H9 (cell line): ENCODE measurements at regions not wholly inside any gene's neighbourhood (a gene's known extent, or its start where the extent isn't known, plus 50 kb on each side); places are given as distances from the start of the nearest gene placed in this dataset.

Experiments used
- DNase-seq: peaks from one replicate; pipeline ENCODE4 v3.0.0-alpha.2; 2017
- H2AFZ ChIP-seq: one replicate; pipeline ENCODE4 v1.6.1; 2013; ENCODE audit warnings: mild to moderate bottlenecking, low read length, control low read depth, moderate library complexity
- H2AK5ac ChIP-seq: 2 replicates; pipeline ENCODE4 v1.6.1; 2013; ENCODE audit warnings: low read length, control low read depth, mixed read lengths; ENCODE audit not compliant: insufficient read length
- H2BK120ac ChIP-seq: one replicate; pipeline ENCODE4 v1.6.1; 2013; ENCODE audit warnings: low read depth, mild to moderate bottlenecking, low read length, control low read depth, inconsistent platforms; ENCODE audit not compliant: poor library complexity, severe bottlenecking
- H2BK12ac ChIP-seq: 2 replicates; pipeline ENCODE4 v1.6.1; 2013; ENCODE audit warnings: low read length, control low read depth, mixed read lengths, low read depth; ENCODE audit not compliant: insufficient read length
- H2BK15ac ChIP-seq: 2 replicates; pipeline ENCODE4 v1.6.1; 2013; ENCODE audit warnings: low read depth, low read length, control low read depth
- H2BK20ac ChIP-seq: one replicate; pipeline ENCODE4 v1.6.1; 2013; ENCODE audit warnings: low read depth, mild to moderate bottlenecking, low read length, control low read depth, inconsistent platforms; ENCODE audit not compliant: poor library complexity, severe bottlenecking
- H2BK5ac ChIP-seq: 2 replicates; pipeline ENCODE4 v1.6.1; 2013; ENCODE audit warnings: low read length, control low read depth, mixed read lengths; ENCODE audit not compliant: insufficient read length
- H3K14ac ChIP-seq: 2 replicates; pipeline ENCODE4 v1.6.1; 2013; ENCODE audit warnings: low read length, control low read depth; ENCODE audit not compliant: insufficient read depth
- H3K18ac ChIP-seq: 2 replicates; pipeline ENCODE4 v1.6.1; 2013; ENCODE audit warnings: low read depth, mild to moderate bottlenecking, mixed read lengths, low read length, control low read depth; ENCODE audit not compliant: insufficient read length
- H3K23ac ChIP-seq: 2 replicates; pipeline ENCODE4 v1.6.1; 2013; ENCODE audit warnings: low read length, control low read depth, mixed read lengths, low read depth; ENCODE audit not compliant: insufficient read length
- H3K23me2 ChIP-seq: 2 replicates; pipeline ENCODE4 v1.6.1; 2013; ENCODE audit warnings: low read depth, mild to moderate bottlenecking, mixed read lengths, low read length, control low read depth; ENCODE audit not compliant: insufficient read length, poor library complexity, severe bottlenecking
- H3K27ac ChIP-seq: 2 replicates; pipeline ENCODE4 v1.5.1; 2013; ENCODE audit warnings: low read length, control low read depth, mixed read lengths, low read depth; ENCODE audit not compliant: insufficient read length
- H3K27me3 ChIP-seq: 2 replicates; pipeline ENCODE4 v1.6.1; 2013; ENCODE audit warnings: low read length, control low read depth, inconsistent platforms; ENCODE audit not compliant: insufficient read depth
- H3K4ac ChIP-seq: 2 replicates; pipeline ENCODE4 v1.6.1; 2013; ENCODE audit warnings: low read depth, mild to moderate bottlenecking, control low read depth, inconsistent platforms, low read length, moderate library complexity
- H3K4me1 ChIP-seq: 2 replicates; pipeline ENCODE4 v1.6.1; 2013; ENCODE audit warnings: low read length, control low read depth, inconsistent platforms; ENCODE audit not compliant: insufficient read depth
- H3K4me2 ChIP-seq: 2 replicates; pipeline ENCODE4 v1.6.1; 2013; ENCODE audit warnings: low read length, control low read depth, mixed read lengths; ENCODE audit not compliant: insufficient read length, insufficient read depth
- H3K56ac ChIP-seq: 2 replicates; pipeline ENCODE4 v1.6.1; 2013; ENCODE audit warnings: low read depth, mild to moderate bottlenecking, mixed read lengths, low read length, control low read depth; ENCODE audit not compliant: insufficient read length
- H3K79me1 ChIP-seq: 2 replicates; pipeline ENCODE4 v1.6.1; 2013; ENCODE audit warnings: low read depth, mild to moderate bottlenecking, moderate library complexity, low read length, control low read depth, inconsistent platforms; ENCODE audit not compliant: insufficient read depth, poor library complexity, severe bottlenecking
- H3K79me2 ChIP-seq: 2 replicates; pipeline ENCODE4 v1.6.1; 2013; ENCODE audit warnings: low read length, control low read depth, inconsistent platforms; ENCODE audit not compliant: insufficient read depth
- H3K9ac ChIP-seq: 2 replicates; pipeline ENCODE4 v1.6.1; 2013; ENCODE audit warnings: low read length, control low read depth, mixed read lengths; ENCODE audit not compliant: insufficient read length; ENCODE audit errors: extremely low read depth
- H3K9me3 ChIP-seq: one replicate; pipeline ENCODE4 v1.6.1; 2013; ENCODE audit warnings: low read depth, low read length, inconsistent platforms; ENCODE audit not compliant: control insufficient read depth
- H3T11ph ChIP-seq: one replicate; pipeline ENCODE4 v1.6.1; 2013; ENCODE audit warnings: mild to moderate bottlenecking, low read length, control low read depth, inconsistent platforms
- H4K20me1 ChIP-seq: one replicate; pipeline ENCODE4 v1.6.1; 2013; ENCODE audit not compliant: control insufficient read depth, insufficient read length, insufficient read depth
- H4K5ac ChIP-seq: 2 replicates; pipeline ENCODE4 v1.6.1; 2013; ENCODE audit warnings: low read depth, mild to moderate bottlenecking, mixed read lengths, low read length, control low read depth; ENCODE audit not compliant: insufficient read length
- H4K8ac ChIP-seq: replicated peaks from 2 replicates; pipeline ENCODE4 v1.6.1; 2013; ENCODE audit warnings: low read length, control low read depth, mixed read lengths, low read depth; ENCODE audit not compliant: insufficient read length
- H4K91ac ChIP-seq: 2 replicates; pipeline ENCODE4 v1.6.1; 2013; ENCODE audit warnings: low read depth, mild to moderate bottlenecking, moderate library complexity, mixed read lengths, low read length, control low read depth; ENCODE audit not compliant: insufficient read length
- H3K27ac Mint-ChIP-seq, 3 experiments: 2 replicates in 2 of 3; 3 replicates in 1 of 3; pipeline ENCODE4 v1.8.0; 2020 to 2021; ENCODE audit warnings: mixed read lengths in 3 of 3, mild to moderate bottlenecking in 1 of 3, moderate library complexity in 1 of 3
- H3K27me3 Mint-ChIP-seq: 2 replicates; pipeline ENCODE4 v1.8.0; 2021; ENCODE audit warnings: low read depth, mild to moderate bottlenecking, moderate library complexity, mixed read lengths
- H3K36me3 Mint-ChIP-seq, 3 experiments: 2 replicates in 2 of 3; 3 replicates in 1 of 3; pipeline ENCODE4 v1.8.0; 2020 to 2021; ENCODE audit warnings: low read depth in 3 of 3, mixed read lengths in 3 of 3; ENCODE audit not compliant: insufficient read depth in 1 of 3
- H3K4me1 Mint-ChIP-seq, 2 experiments: 2 replicates each; pipeline ENCODE4 v1.8.0; 2020; ENCODE audit warnings: mixed read lengths in 2 of 2
- H3K4me3 Mint-ChIP-seq, 2 experiments: 2 replicates in 1 of 2; 3 replicates in 1 of 2; pipeline ENCODE4 v1.8.0; 2020 to 2021; ENCODE audit warnings: mild to moderate bottlenecking in 2 of 2, mixed read lengths in 2 of 2, moderate library complexity in 1 of 2
- H3K9me3 Mint-ChIP-seq, 2 experiments: 2 replicates in 1 of 2; 3 replicates in 1 of 2; pipeline ENCODE4 v1.8.0; 2020; ENCODE audit warnings: mild to moderate bottlenecking in 2 of 2, mixed read lengths in 2 of 2, moderate library complexity in 1 of 2
- TF ChIP-seq, protein P1 (sequence below): fragments of 200-600 bp; sonication (generic); conservative IDR thresholded peaks from 3 replicates; pipeline ENCODE4 v1.8.0; 2021; ENCODE audit warnings: antibody characterized with exemption, mild to moderate bottlenecking

DNA sequence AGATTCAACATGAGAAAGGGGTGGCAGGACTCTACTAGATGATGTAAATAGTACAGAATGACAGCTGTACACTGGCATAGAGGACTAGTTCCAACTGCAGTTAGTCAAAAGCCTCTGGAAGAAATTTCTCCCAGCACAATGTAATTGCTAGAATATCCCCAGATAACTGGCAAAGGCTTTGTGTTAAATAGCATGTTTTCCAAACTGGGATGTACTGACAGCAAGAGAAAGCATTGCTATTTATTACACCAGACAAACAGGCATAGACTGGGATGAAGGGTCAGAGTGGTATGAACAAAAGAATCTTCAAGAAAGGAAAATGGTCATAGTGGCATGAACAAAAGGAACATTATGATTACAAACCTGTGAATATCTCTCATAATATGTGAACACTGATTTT is 115.9 kb upstream of the CXADR start:
- Histone ChIP-seq H3K9me3 (no peaks in the 10 kb centered on the region), H4K91ac (no peak overlapping the region)
- peaks cover 0 to 2% of the 10 kb centered on the region in 2 experiments; a peak in 1 of 4 replicates for H3K4me1 Mint-ChIP-seq

More for the DNA sequence above, 115.9 kb upstream of the CXADR start:
- Histone ChIP-seq H2AK5ac (no peak overlapping the region), H3K4me2 (no peak overlapping the region), H3K23ac (no peak overlapping the region), H3K27ac (no peak overlapping the region), H2BK12ac (no peak overlapping the region), H3K79me1 (no peaks in the 10 kb centered on the region), H2AFZ (no peak overlapping the region), H3K14ac (no peak overlapping the region), H4K20me1 (no peaks in the 10 kb centered on the region), H4K5ac (no peak overlapping the region), H3K4me1 (no peaks in the 10 kb centered on the region), H2BK15ac (no peak overlapping the region), H3K56ac (no peak overlapping the region), H3K18ac (no peak overlapping the region), H3K27me3 (no peaks in the 10 kb centered on the region), H4K8ac (no peak overlapping the region), H2BK20ac (no peak overlapping the region), H3K79me2 (no peaks in the 10 kb centered on the region), H3K23me2 (no peaks in the 10 kb centered on the region), H3K4ac (no peak overlapping the region), H3K9ac (no peak overlapping the region), H3T11ph (no peak overlapping the region), H2BK120ac (no peak overlapping the region), H2BK5ac (no peak overlapping the region)
- H3K9me3 Mint-ChIP-seq, result no peaks in the 10 kb centered on the region
- H3K27ac Mint-ChIP-seq, result no peak overlapping the region
- DNase-seq, result no peak
- H3K27me3 Mint-ChIP-seq, result no peaks in the 10 kb centered on the region
- no peak overlapping the region for H3K4me3 Mint-ChIP-seq
- TF ChIP-seq, protein P1, sequence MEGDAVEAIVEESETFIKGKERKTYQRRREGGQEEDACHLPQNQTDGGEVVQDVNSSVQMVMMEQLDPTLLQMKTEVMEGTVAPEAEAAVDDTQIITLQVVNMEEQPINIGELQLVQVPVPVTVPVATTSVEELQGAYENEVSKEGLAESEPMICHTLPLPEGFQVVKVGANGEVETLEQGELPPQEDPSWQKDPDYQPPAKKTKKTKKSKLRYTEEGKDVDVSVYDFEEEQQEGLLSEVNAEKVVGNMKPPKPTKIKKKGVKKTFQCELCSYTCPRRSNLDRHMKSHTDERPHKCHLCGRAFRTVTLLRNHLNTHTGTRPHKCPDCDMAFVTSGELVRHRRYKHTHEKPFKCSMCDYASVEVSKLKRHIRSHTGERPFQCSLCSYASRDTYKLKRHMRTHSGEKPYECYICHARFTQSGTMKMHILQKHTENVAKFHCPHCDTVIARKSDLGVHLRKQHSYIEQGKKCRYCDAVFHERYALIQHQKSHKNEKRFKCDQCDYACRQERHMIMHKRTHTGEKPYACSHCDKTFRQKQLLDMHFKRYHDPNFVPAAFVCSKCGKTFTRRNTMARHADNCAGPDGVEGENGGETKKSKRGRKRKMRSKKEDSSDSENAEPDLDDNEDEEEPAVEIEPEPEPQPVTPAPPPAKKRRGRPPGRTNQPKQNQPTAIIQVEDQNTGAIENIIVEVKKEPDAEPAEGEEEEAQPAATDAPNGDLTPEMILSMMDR, result no peak
- no peaks in the 10 kb centered on the region for H3K36me3 Mint-ChIP-seq
